Smooth muscle cell (in vitro differentiated cells): ENCODE measurements at regions not wholly inside any gene's neighbourhood (a gene's known extent, or its start where the extent isn't known, plus 50 kb on each side); places are given as distances from the start of the nearest gene placed in this dataset.

Experiments
- DNase-seq: peaks from one replicate; lab custom pipeline; 2025; ENCODE audit not compliant: unreplicated experiment; lab: John Stamatoyannopoulos, UW
- H2AFZ ChIP-seq: fragments of 200-600 bp; sonication (generic); 2 replicates; pipeline ENCODE4 v1.6.0; 2016; ENCODE audit warnings: antibody characterized with exemption, low read depth, mild to moderate bottlenecking
- H3F3A ChIP-seq: fragments of 200-600 bp; sonication (generic); 2 replicates; pipeline ENCODE4 v1.6.0; 2017; ENCODE audit warnings: antibody characterized with exemption, low read depth
- H3K27ac ChIP-seq: fragments of 200-600 bp; sonication (generic); 2 replicates; pipeline ENCODE4 v1.5.1; 2016; ENCODE audit warnings: low read depth, mild to moderate bottlenecking
- H3K27me3 ChIP-seq: fragments of 200-600 bp; sonication (generic); 2 replicates; pipeline ENCODE4 v1.6.1; 2016; ENCODE audit warnings: low read depth, mild to moderate bottlenecking
- H3K36me3 ChIP-seq: fragments of 200-600 bp; sonication (generic); 2 replicates; pipeline ENCODE4 v1.5.1; 2016; ENCODE audit warnings: low read depth
- H3K4me1 ChIP-seq: fragments of 200-600 bp; sonication (generic); 2 replicates; pipeline ENCODE4 v1.5.1; 2016; ENCODE audit warnings: low read depth
- H3K4me2 ChIP-seq: fragments of 200-600 bp; sonication (generic); 2 replicates; pipeline ENCODE4 v1.6.0; 2016; ENCODE audit warnings: mild to moderate bottlenecking
- H3K4me3 ChIP-seq: fragments of 200-600 bp; sonication (generic); 2 replicates; pipeline ENCODE4 v1.5.1; 2016; ENCODE audit warnings: mild to moderate bottlenecking
- H3K79me2 ChIP-seq: fragments of 200-600 bp; sonication (generic); 2 replicates; pipeline ENCODE4 v1.6.0; 2016; ENCODE audit warnings: low read depth, mild to moderate bottlenecking
- H3K9ac ChIP-seq: fragments of 200-600 bp; sonication (generic); 2 replicates; pipeline ENCODE4 v1.6.0; 2016; ENCODE audit warnings: low read depth
- H3K9me3 ChIP-seq: fragments of 200-600 bp; sonication (generic); replicated peaks from 2 replicates; pipeline ENCODE4 v1.5.1; 2016; ENCODE audit warnings: low read depth
- H4K20me1 ChIP-seq: fragments of 200-600 bp; sonication (generic); 2 replicates; pipeline ENCODE4 v1.6.0; 2016; ENCODE audit warnings: low read depth
- WGBS: methylation state at CpG from one replicate; pipeline ENCODE4 v1.1.7; 2016; ENCODE audit warnings: low lambda C conversion rate; 5-methylcytosine and 5-hydroxymethylcytosine counted together
- TF ChIP-seq, protein P1 (sequence below): fragments of 200-600 bp; sonication (generic); IDR thresholded peaks from 2 replicates; pipeline ENCODE4 v1.5.1; 2017; ENCODE audit warnings: borderline replicate concordance, mild to moderate bottlenecking, antibody characterized with exemption; ENCODE audit not compliant: insufficient read depth, poor library complexity, severe bottlenecking

DNA sequence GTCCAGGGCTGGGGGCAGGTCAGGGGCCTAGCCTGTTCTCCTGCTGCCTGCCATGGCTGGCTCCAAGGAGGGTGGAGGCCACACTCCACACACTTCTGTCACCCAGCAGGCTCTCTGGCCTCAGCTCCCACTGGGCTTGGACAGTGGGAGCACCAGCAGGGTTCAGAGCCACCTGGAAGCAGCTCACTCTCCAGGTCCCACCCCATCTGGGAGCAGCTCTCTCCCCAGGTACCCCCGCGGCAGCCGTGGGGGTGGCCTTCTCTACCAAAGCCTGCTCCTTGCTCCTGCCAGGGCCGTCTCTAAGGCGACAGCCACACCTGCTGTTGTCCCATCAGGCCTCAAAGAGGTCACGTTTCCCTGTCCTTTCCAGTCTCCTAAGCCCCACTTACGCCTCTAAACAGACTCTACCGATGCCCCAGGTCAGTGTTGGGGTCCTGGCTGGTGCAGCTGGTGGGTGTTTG is 142.5 kb upstream of the RET start:
- no peaks in the 10 kb centered on the region for H4K20me1 ChIP-seq
- 87% methylated on average over 7 of the region's 8 CpGs for WGBS
- H3K9ac ChIP-seq: no peak overlapping the region
- no peak overlapping the region for H3K4me3 ChIP-seq
- H3K27ac ChIP-seq: no peak overlapping the region
- TF ChIP-seq, protein P1, sequence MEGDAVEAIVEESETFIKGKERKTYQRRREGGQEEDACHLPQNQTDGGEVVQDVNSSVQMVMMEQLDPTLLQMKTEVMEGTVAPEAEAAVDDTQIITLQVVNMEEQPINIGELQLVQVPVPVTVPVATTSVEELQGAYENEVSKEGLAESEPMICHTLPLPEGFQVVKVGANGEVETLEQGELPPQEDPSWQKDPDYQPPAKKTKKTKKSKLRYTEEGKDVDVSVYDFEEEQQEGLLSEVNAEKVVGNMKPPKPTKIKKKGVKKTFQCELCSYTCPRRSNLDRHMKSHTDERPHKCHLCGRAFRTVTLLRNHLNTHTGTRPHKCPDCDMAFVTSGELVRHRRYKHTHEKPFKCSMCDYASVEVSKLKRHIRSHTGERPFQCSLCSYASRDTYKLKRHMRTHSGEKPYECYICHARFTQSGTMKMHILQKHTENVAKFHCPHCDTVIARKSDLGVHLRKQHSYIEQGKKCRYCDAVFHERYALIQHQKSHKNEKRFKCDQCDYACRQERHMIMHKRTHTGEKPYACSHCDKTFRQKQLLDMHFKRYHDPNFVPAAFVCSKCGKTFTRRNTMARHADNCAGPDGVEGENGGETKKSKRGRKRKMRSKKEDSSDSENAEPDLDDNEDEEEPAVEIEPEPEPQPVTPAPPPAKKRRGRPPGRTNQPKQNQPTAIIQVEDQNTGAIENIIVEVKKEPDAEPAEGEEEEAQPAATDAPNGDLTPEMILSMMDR: no peak
- H3K9me3 ChIP-seq: no peaks in the 10 kb centered on the region
- no peak for DNase-seq
- H3K27me3 ChIP-seq: peaks cover 57% of the 10 kb centered on the region
- no peak overlapping the region for H2AFZ ChIP-seq
- no peak overlapping the region for H3K4me2 ChIP-seq
- H3K4me1 ChIP-seq: no peaks in the 10 kb centered on the region
- no peaks in the 10 kb centered on the region for H3K36me3 ChIP-seq
- H3K79me2 ChIP-seq: no peaks in the 10 kb centered on the region
- no peaks in the 10 kb centered on the region for H3F3A ChIP-seq

DNA sequence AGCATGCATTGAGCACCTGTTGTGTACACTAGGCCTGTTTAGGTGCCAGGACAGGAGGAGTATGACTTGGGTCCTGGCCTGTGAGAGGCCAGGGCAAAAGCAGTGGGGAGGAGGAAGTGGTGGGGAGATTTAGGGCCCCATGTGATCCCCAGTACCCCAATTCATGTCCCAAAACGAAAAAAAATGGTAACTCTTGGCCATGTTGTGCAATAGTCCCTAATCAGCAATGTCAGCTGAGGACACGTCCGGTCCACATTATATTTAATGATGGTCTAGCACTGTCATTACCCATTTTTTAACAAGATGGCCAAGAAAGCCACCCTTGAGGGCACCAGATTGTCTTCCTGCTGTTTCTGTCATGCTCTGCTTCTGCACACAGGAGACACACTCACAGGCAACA is 142.0 kb upstream of the RET start:
- Histone ChIP-seq H3K4me2 (no peak overlapping the region), H3K36me3 (no peaks in the 10 kb centered on the region), H3F3A (no peaks in the 10 kb centered on the region), H3K79me2 (no peaks in the 10 kb centered on the region), H3K27me3 (peaks cover 57% of the 10 kb centered on the region), H3K9ac (no peak overlapping the region), H3K27ac (no peak overlapping the region), H3K9me3 (no peaks in the 10 kb centered on the region), H3K4me3 (no peak overlapping the region), H3K4me1 (no peaks in the 10 kb centered on the region), H2AFZ (no peak overlapping the region), H4K20me1 (no peaks in the 10 kb centered on the region)
- TF ChIP-seq, protein P1: no peak
- 76% methylated on average over 3 of the region's 3 CpGs for WGBS
- no peak for DNase-seq

- H4K20me1 ChIP-seq: no peaks in the 10 kb centered on the region
- no peak for DNase-seq
- WGBS: 87% methylated on average over 8 of the region's 8 CpGs
Observed at GRCh38 chr10:42935466-42935865, 141.4 kb upstream of the RET start.

GRCh38 chr10:42936580-42936979 is 140.3 kb upstream of the RET start:
- no peak overlapping the region for H2AFZ ChIP-seq
- H3K4me1 ChIP-seq: no peaks in the 10 kb centered on the region
- no peak for DNase-seq
- no peaks in the 10 kb centered on the region for H3K9me3 ChIP-seq
- no peaks in the 10 kb centered on the region for H3F3A ChIP-seq
- H3K79me2 ChIP-seq: no peaks in the 10 kb centered on the region
- H3K27ac ChIP-seq: no peak overlapping the region
- H3K27me3 ChIP-seq: peaks cover 50% of the 10 kb centered on the region
- H3K4me2 ChIP-seq: no peak overlapping the region
- whole genome bisulfite sequencing: 92% methylated on average over 10 of the region's 10 CpGs
- no peaks in the 10 kb centered on the region for H4K20me1 ChIP-seq
- TF ChIP-seq, protein P1: no peak
- H3K4me3 ChIP-seq: no peak overlapping the region
- no peak overlapping the region for H3K9ac ChIP-seq
- no peaks in the 10 kb centered on the region for H3K36me3 ChIP-seq

More at GRCh38 chr10:42935466-42935865, 141.4 kb upstream of the RET start:
- H3K4me2 ChIP-seq: no peak overlapping the region
- no peaks in the 10 kb centered on the region for H3K79me2 ChIP-seq
- TF ChIP-seq, protein P1: no peak
- H3K9me3 ChIP-seq: no peaks in the 10 kb centered on the region
- H3K27me3 ChIP-seq: peaks cover 57% of the 10 kb centered on the region
- no peaks in the 10 kb centered on the region for H3F3A ChIP-seq
- no peak overlapping the region for H3K4me3 ChIP-seq
- no peak overlapping the region for H2AFZ ChIP-seq
- H3K27ac ChIP-seq: no peak overlapping the region
- H3K4me1 ChIP-seq: no peaks in the 10 kb centered on the region
- no peaks in the 10 kb centered on the region for H3K36me3 ChIP-seq
- H3K9ac ChIP-seq: no peak overlapping the region
